Panc1 (cell line): ENCODE measurements at regions not wholly inside any gene's neighbourhood (a gene's known extent, or its start where the extent isn't known, plus 50 kb on each side); places are given as distances from the start of the nearest gene placed in this dataset.

Experiments used
- CTCF ChIP-seq: fragments of 450-650 bp; IDR thresholded peaks from 2 replicates; pipeline ENCODE4 v1.5.1; 2017; ENCODE audit warnings: mild to moderate bottlenecking
- REST ChIP-seq, 2 experiments: IDR thresholded peaks; 2 replicates each; pipeline ENCODE4 v1.6.1; 2011 to 2012; ENCODE audit warnings: low read depth in 2 of 2, control low read depth in 1 of 2, low read length in 1 of 2, mild to moderate bottlenecking in 1 of 2, moderate library complexity in 1 of 2; ENCODE audit not compliant: insufficient read depth in 1 of 2

GRCh38 chr2:107027810-107028209 is 141.8 kb upstream of the ST6GAL2 start:
- TF ChIP-seq REST (IDR thresholded peaks at IDR 0.05; ENCODE audit: insufficient read depth in 1 of 2, low read depth in 2 of 2, low read length in 1 of 2) (no peak), CTCF (no peak)
